A673 (cell line): ENCODE measurements at regions not wholly inside any gene's neighbourhood (a gene's known extent, or its start where the extent isn't known, plus 50 kb on each side); places are given as distances from the start of the nearest gene placed in this dataset.

Experiments
- CTCF ChIP-seq: fragments of 300-800, 200-600 bp; sonication (generic); conservative IDR thresholded peaks from 2 replicates; pipeline ENCODE4 v1.5.1; 2017; ENCODE audit warnings: low read depth, mild to moderate bottlenecking, antibody characterized with exemption, low read length, moderate library complexity, mixed read lengths
- EZH2 ChIP-seq: fragments of 200-600 bp; sonication (generic); IDR thresholded peaks from 2 replicates; pipeline ENCODE4 v1.6.1; 2017; ENCODE audit warnings: borderline replicate concordance, low read depth, mild to moderate bottlenecking, mixed read lengths, antibody characterized with exemption, low read length; ENCODE audit not compliant: poor library complexity, severe bottlenecking

- no peak for TF ChIP-seq CTCF
- TF ChIP-seq EZH2, result no peak
Measured at GRCh38 chr10:96770987-96771386, 50.7 kb upstream of the PIK3AP1 start.
